G401.6 (cell line): ENCODE measurements at regions not wholly inside any gene's neighbourhood (a gene's known extent, or its start where the extent isn't known, plus 50 kb on each side); places are given as distances from the start of the nearest gene placed in this dataset.

Experiments used
- FAIRE-seq: peaks from 2 replicates; lab custom pipeline; 2012; peaks lifted over from hg19 to GRCh38; lab: Jason Lieb, UNC

DNA sequence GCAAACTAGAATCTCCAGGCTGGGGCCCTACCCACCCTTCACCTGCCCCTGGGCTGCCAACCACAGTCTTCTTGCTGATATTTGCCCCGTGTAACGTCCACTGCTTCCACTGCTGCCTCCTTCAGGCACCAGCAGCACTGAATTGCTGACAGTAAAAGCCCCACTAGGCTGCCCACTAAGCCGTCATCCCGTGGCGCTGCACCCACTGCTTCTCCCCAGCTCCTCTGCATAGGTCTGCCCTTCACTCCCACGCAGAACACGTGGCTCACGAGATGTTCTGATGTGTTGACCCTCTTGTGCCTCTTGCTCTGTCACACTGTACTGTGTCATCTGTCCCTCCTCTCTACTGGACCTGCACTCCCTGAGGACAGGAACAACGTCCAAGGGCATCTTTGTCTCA, 86.3 kb upstream of the HIVEP1 start:
- FAIRE-seq, result no peak

- FAIRE-seq, result no peak
Observed at GRCh38 chr6:11923621-11924020, 88.5 kb upstream of the HIVEP1 start.

DNA sequence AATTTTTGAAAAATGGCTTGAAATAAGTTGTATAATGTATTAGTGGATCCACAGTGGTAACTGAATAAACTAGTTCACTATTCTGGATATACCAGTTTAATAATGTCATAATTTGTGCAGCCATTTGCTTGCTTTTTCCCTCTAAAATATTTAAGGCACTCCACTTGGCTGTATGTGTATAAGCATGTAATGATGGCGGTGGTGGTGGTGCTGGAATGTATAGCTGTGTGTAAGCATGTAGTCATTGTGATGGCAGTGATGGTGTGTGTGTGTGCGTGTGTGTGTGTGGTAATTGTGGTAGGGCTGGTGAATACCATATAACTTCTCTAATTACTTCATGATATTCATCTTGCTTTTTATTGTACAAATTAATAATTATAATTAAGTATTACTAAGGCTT, 89.2 kb upstream of the HIVEP1 start:
- FAIRE-seq, result no peak

GRCh38 chr6:11921751-11922150, 90.4 kb upstream of the HIVEP1 start:
- FAIRE-seq, result no peak

GRCh38 chr6:11921017-11921438, 91.1 kb upstream of the HIVEP1 start:
- no peak for FAIRE-seq

DNA sequence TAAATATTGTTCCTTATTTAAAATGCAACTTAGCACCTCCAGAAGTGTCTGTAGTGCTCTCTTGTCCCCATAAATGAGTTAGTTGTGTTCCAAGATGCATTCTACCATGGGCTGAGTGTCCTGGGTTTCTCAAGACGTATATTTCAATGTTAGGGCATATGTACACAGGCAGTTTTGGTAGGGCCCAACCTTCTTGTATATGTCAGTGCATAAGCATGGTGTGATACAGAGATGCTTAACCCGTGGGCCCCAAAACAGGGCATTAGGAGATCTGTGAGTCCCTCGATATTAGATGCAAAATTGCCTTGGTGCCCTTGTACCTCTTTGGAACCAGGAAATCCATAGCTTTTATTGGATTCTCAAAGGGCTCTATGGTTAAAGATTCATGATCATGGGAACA, 91.5 kb upstream of the HIVEP1 start:
- no peak for FAIRE-seq

DNA sequence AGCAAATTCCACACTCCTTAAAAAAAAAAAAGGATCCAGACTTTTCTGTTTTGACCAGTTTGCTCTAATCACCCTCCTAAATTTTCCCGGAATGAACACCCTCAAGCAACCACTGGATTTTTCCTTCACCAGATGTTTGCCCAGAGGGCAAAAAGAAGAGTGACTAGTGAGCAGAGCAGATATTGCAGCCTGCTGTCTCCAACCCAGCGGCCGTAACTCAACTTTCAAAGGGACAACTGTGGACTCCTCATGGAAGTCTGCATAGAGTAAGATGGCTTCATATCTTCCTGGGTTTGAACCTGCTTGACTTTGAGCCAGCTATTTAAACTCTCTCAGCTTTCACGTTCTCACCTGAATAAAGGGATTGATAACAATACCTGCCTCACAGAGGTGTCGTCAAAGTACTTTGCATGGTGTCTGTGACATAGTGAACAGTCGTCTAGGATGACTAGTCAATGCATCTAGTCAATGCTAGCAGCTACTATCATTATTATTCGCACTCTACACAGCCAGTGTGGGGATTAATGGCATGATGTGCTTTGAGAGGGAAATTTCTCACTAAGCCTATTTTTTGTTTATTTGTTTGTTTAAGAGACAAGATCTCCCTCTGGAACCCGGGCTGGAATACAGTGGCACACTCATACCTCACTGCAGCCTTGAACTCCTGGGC, 92.2 kb upstream of the HIVEP1 start:
- no peak for FAIRE-seq

GRCh38 chr6:11918739-11919605, 93.1 kb upstream of the HIVEP1 start:
- FAIRE-seq, result no peak

- FAIRE-seq, result no peak
Observed at GRCh38 chr6:11917951-11918738, 94.0 kb upstream of the HIVEP1 start.

DNA sequence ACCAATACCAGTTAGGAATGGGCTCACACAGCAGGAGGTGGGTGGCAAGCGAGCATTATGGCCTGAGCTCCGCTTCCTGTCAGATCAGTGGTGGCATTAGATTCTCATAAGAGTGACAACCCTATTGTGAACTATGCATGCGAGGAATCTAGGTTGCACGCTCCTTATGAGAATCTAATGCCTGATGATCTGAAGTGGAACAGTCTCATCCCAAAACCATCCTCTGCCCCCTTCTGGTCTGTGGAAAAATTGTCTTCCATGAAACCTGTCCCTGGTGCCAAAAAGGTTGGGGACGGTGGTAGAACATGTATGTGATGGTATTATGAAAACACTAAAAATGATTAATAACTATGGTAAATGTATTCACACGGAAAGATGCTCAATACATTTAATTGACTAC, 99.7 kb upstream of the HIVEP1 start:
- FAIRE-seq, result no peak

DNA sequence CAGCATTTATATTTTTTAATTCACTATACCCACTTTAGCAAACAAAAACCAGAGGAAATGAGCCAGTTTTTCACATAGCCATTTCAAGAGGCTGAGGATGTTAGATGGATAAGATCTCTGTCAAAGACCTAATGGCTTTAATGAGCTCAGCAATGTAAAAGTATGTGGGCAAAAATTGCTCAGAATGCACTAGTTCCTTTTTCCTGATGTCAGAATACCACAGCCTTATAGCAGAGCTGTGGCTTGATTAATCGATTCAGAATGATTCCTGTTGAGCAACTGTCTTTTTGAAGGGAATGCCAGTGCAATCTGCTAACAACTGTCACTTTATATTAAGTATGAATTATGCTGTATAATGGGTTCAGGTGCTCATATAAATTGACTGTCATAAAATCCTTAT, 100.6 kb upstream of the HIVEP1 start:
- no peak for FAIRE-seq

DNA sequence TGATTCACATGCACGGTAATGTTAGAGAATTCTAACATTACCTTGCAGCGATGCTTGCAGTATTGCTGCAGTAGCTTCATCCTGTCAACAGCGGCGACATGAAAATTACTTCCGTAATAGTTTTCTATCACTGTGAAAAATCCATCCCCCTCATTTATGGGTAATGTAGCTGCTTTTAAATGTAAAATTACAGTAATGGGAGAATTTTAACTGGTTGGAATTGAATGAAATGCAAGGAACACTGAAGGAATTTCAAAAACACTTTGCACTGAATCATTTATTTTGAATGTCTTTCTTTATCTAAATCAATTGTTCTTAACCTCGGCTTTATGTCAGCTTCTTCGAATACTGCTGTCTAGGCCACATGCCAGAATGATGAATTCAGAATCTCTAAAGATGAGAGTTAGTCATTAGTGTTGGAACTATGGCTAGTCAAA, 102.4 kb upstream of the HIVEP1 start:
- no peak for FAIRE-seq

- FAIRE-seq, result no peak
Observed at GRCh38 chr6:11908436-11909105, 103.5 kb upstream of the HIVEP1 start.

GRCh38 chr6:11903645-11904044, 108.5 kb upstream of the HIVEP1 start:
- FAIRE-seq, result no peak

GRCh38 chr6:11902527-11902926, 109.6 kb upstream of the HIVEP1 start:
- no peak for FAIRE-seq

- no peak for FAIRE-seq
Observed at GRCh38 chr6:11900662-11901598, 111.2 kb upstream of the HIVEP1 start.

- FAIRE-seq, result no peak
Observed at GRCh38 chr6:11899645-11900044, 112.5 kb upstream of the HIVEP1 start.

- FAIRE-seq, result no peak
Observed at GRCh38 chr6:11894212-11894611, 115.6 kb upstream of the ADTRP start.

DNA sequence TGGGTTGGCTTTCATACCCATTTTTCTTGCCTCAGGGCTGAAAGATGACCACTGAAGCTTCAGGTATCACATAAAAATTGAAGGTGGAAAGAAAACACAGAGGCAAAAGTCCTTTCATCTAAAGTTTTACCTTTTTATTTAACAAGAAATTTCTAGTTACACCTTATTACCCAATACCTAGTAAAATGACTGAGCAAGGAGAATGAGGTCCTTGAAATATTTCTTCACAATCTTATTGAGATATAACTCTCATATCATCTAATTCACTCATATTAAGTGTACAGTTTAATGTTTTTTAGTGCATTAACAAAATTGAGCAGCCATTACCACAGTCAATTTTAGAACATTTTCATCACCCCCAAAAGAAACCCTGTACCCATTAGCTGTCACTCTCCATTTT, 112.9 kb upstream of the ADTRP start:
- no peak for FAIRE-seq

DNA sequence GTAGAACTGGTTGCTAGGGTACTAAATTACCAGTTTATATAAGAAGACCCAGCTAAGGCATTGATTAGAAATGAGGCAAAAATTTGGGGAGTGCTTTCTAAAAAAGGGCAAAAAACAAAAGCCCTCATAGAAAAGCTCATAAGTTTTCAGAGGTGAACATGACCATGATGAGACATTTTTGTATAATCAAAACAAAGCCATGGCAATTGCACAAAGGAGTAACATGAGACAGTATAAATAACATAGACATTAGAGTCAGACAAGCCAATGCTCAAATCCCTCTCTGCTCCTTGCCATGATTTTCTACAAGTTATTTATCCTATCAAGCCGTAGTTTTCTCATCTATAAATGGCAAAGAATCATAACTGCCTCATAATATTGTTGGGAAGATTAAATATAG, 112.2 kb upstream of the ADTRP start:
- no peak for FAIRE-seq

GRCh38 chr6:11890209-11890608, 111.6 kb upstream of the ADTRP start:
- FAIRE-seq, result no peak
